ENCODE measurements at regions not wholly inside any gene's neighbourhood (a gene's known extent, or its start where the extent isn't known, plus 50 kb on each side); places are given as distances from the start of the nearest gene placed in this dataset.

- no peaks in the 10 kb centered on the region for H4K20me1 ChIP-seq (ENCODE audit: insufficient read depth)
- no peak overlapping the region for H3K27ac ChIP-seq (ENCODE audit: low read depth, low read length)
- H3K9ac ChIP-seq (ENCODE audit: low read length) = no peak overlapping the region
- no peaks in the 10 kb centered on the region for H3K36me3 ChIP-seq (ENCODE audit: control insufficient read depth in 1 of 2, insufficient read depth in 2 of 2, low read length in 2 of 2)
- ChIA-PET POLR2A (no interaction called here), RAD21 (ENCODE audit: low non-redundant PET in 1 of 2, low total read pairs in 2 of 2, uncharacterized antibody in 2 of 2, unreplicated experiment in 2 of 2) (no interaction called here), CTCF (no interaction called here)
- H3K9me3 ChIP-seq (ENCODE audit: control insufficient read depth in 1 of 2, insufficient read depth in 1 of 2, low read depth in 1 of 2, low read length in 2 of 2) = no peaks in the 10 kb centered on the region
- no peak overlapping the region for H3K4me3 ChIP-seq (replicated peaks in 1 of 2; ENCODE audit: low read depth in 1 of 2, low read length in 2 of 2)
- TF ChIP-seq SP1 (IDR thresholded peaks at IDR 0.05; ENCODE audit: low read depth) (no peak), REST (IDR thresholded peaks at IDR 0.05; ENCODE audit: low read depth) (no peak), SRF (IDR thresholded peaks at IDR 0.05; ENCODE audit: low read depth) (no peak), EZH2 (IDR thresholded peaks at IDR 0.05) (no peak), SIN3A (IDR thresholded peaks at IDR 0.05; ENCODE audit: low read depth) (no peak), EZH2phosphoT487 (IDR thresholded peaks at IDR 0.05; ENCODE audit: borderline replicate concordance) (no peak), RAD21 (IDR thresholded peaks at IDR 0.05; ENCODE audit: low read depth) (no peak), MAX (IDR thresholded peaks at IDR 0.05) (no peak), ATF3 (IDR thresholded peaks at IDR 0.05) (no peak), ZFX (IDR thresholded peaks at IDR 0.05) (no peak), TCF7L2 (IDR thresholded peaks at IDR 0.05; ENCODE audit: borderline replicate concordance, extremely low read depth, insufficient read depth, insufficient read length) (no peak), ELF1 (IDR thresholded peaks at IDR 0.05; ENCODE audit: borderline replicate concordance, low read depth) (no peak), JUND (IDR thresholded peaks at IDR 0.05) (no peak), CTCF (IDR thresholded peaks at IDR 0.05 in 2 of 3, conservative IDR thresholded peaks at IDR 0.05 in 1 of 3; ENCODE audit: borderline replicate concordance in 1 of 3, insufficient read depth in 1 of 3, low read depth in 2 of 3, low read length in 2 of 3) (no peak), EGR1 (IDR thresholded peaks at IDR 0.05; ENCODE audit: low read depth) (no peak), FOSL1 (IDR thresholded peaks at IDR 0.05; ENCODE audit: low read depth) (no peak), CBX3 (IDR thresholded peaks at IDR 0.05; ENCODE audit: low read depth) (no peak), POLR2AphosphoS5 (IDR thresholded peaks at IDR 0.05; ENCODE audit: low read depth, low read length) (no peak), ZNF274 (IDR thresholded peaks at IDR 0.05; ENCODE audit: low read depth, low read length) (no peak), ZBTB33 (IDR thresholded peaks at IDR 0.05; ENCODE audit: extremely low read depth, insufficient replicate concordance, low read length) (no peak)
- no peak overlapping the region for H2AFZ ChIP-seq (ENCODE audit: low read depth, low read length, poor library complexity, severe bottlenecking)
- BruUV-seq (replicated peaks) = no TSS peak
- H3K4me1 ChIP-seq (ENCODE audit: control insufficient read depth in 1 of 2, insufficient read depth in 2 of 2, low read length in 2 of 2) = no peaks in the 10 kb centered on the region
- no peaks in the 10 kb centered on the region for H3K79me2 ChIP-seq (ENCODE audit: insufficient read depth, low read length)
- DNase-seq (ENCODE audit: low read depth, low spot score) = no peak
- no peak overlapping the region for H3K4me2 ChIP-seq (ENCODE audit: low read length)
- intact Hi-C loops (cut with micrococcal nuclease) = no loop called here
- no peaks in the 10 kb centered on the region for H3K9me2 ChIP-seq (ENCODE audit: insufficient read depth)
- no peaks in the 10 kb centered on the region for H3K27me3 ChIP-seq (ENCODE audit: insufficient read depth, low read length)
- no peak for ATAC-seq
These were observed 131.8 kb downstream of the IRS2 start for GRCh38 chr13:109654341-109655205.

All from HCT116 (cell line).